Kidney tubule cell (primary cell): ENCODE measurements at regions not wholly inside any gene's neighbourhood (a gene's known extent, or its start where the extent isn't known, plus 50 kb on each side); places are given as distances from the start of the nearest gene placed in this dataset.
"Not testable (repeated sequence)": the region's sequence is repeated elsewhere in the genome, so short reads cannot be mapped to it uniquely, and the experiment has no call there.

Source experiments
- DNase-seq: peaks from one replicate; pipeline ENCODE4 v3.0.0-alpha.2; 2018; ENCODE audit warnings: low spot score

DNA sequence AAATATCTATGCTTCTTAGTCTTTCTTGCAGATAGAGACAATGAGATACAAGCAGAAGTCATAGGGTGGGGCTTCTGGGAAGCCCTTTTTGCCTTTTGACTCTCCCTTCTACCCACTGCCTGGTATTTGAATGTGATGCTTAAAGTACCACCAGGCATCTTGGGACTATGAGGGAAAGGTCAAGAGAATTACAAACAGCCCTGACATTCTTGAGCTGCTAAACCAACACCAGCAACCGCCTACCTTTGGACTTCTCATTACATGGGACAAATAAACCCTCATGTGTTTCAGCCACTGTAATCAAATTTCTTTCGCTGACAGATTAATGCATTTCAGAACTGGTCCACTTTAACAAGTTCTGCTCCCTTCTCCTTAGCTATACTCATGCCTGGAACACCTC lies 112.8 kb downstream of the LUZP4 start:
- DNase-seq: no peak

GRCh38 chrX:115408771-115409400 lies 119.4 kb downstream of the LUZP4 start:
- DNase-seq: no peak

GRCh38 chrX:115409551-115409950 lies 120.0 kb downstream of the LUZP4 start:
- no peak for DNase-seq

DNA sequence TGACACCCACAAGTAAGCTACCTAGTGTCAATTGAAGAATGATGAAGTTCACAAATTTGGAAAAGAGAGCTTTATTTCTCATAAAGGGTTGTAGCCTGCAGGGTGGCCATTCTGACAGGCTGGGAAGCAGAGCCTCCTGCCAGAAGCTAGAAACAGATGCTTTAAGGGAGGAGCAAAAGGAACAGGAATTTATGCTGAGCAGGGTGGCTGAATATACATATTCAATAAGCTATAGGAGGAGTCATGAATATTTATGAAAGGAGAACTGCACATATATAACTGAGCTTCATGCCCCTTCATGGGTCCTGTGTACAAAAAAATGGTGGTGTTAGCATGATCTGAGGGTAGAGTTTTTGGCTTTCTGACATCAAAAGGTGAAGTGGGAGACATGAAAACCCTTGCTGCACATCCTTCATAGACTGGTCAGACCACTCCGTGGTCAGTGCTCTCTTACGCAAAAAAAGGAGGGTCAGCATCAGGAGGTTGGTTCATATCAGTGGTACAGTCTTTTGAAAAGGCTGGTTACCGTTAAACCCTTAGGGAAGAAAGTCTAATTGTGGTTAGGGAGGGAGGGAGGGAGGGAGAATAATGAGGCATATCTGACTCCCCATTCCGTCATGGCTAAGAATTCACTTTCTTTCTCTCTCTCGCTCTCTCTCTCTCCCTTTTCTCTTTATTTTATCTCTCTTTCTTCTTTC lies 121.4 kb downstream of the LUZP4 start:
- no peak for DNase-seq

- DNase-seq: no peak
Measured at GRCh38 chrX:115413246-115413878, 123.8 kb downstream of the LUZP4 start.

DNA sequence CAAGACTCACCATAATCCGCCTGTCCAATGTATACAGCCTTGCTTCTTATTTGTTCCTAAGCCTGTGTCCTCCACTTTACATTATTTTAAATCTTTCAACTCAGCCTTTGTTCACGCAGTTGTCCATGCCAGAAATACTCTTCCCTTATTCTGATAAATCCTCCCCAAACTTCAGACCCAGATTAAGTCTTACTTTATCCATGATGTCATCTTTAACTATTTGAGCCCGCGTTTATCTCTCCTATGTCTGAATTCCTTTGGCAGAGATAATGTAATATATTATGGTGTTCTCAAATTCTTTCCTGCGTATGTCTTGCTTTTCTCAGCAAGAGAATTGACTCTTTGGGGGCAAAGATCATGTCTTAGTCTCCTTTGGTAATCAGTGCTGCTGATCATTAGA lies 129.6 kb downstream of the LUZP4 start:
- DNase-seq: no peak

- DNase-seq: no peak
Measured at GRCh38 chrX:115423086-115423485, 133.6 kb downstream of the LUZP4 start.

GRCh38 chrX:115425359-115425758 lies 135.6 kb upstream of the PLS3 start:
- no peak for DNase-seq

DNA sequence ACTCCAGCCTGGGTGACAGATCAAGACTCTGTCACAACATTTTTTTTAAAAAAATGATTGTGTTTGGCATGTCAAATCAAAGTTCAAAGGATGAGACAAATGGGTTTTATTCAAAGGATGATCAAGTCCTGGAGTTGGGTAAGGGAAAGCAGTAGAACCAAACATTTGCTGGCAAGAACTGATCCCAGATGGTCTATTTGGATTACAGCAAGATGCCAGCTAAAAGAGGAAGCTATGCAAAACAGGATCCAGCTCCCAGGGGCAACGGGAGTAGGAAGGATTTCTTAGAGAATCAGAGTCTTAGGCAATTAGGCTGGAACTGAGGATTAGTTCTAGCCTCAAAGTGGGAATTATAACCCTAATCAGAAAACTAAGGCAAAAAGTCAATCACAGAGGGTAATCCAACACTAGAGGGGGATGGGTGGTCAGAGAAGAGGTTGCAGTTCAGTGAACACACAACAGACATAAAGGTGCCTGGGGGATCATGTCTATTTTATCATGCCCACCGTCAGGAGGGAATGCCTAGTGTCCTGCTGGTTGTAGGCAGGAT lies 133.0 kb upstream of the PLS3 start:
- DNase-seq: no peak

GRCh38 chrX:115434834-115435233 lies 126.1 kb upstream of the PLS3 start:
- not testable (repeated sequence) for DNase-seq

GRCh38 chrX:115437841-115438595 lies 123.0 kb upstream of the PLS3 start:
- DNase-seq: no peak

GRCh38 chrX:115448146-115448545 lies 112.8 kb upstream of the PLS3 start:
- no peak for DNase-seq

DNA sequence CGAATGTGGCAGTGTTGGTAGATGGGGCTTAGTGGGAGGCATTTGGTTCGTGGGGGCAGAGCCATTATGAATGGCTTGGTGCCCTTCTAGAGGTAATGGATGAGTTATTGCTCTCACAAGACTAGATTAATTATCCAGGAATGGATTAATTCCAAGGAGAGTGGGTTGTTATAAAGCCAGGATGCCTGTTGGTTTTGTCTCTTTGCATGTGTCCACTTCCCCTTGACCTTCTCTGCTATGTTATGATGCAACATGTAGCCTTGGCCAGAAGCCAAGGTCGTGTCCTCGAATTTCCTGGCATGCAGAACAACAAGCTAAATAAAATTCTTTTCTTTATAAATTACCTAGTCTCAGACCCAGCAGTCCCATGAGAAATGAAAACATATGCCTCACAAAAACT lies 111.2 kb upstream of the PLS3 start:
- peak; percentile 20 for DNase-seq

DNA sequence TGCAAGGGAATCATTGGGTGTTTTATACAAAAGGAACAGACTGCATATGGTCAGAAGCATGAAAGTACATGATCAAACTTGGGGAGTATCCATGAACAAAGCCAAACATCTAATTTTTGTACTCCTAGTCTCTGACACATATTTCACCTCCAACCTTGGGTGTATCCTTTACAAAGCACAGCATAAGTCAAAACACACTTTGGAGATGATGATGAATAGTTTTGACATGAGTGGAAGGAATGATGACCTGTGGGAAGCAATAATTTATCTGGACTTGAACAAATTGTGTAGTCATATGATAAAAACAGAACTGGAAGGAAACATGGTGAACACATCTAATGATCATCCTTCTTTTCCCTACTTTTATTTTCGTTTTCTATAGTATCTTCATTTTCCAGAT lies 108.7 kb upstream of the PLS3 start:
- DNase-seq: no peak

GRCh38 chrX:115459883-115460880 lies 100.8 kb upstream of the PLS3 start:
- DNase-seq: no peak

- DNase-seq: no peak
Measured at GRCh38 chrX:115462406-115462805, 98.6 kb upstream of the PLS3 start.

GRCh38 chrX:115467961-115468360 lies 93.0 kb upstream of the PLS3 start:
- DNase-seq: no peak

GRCh38 chrX:115472131-115472530 lies 88.8 kb upstream of the PLS3 start:
- no peak for DNase-seq

DNA sequence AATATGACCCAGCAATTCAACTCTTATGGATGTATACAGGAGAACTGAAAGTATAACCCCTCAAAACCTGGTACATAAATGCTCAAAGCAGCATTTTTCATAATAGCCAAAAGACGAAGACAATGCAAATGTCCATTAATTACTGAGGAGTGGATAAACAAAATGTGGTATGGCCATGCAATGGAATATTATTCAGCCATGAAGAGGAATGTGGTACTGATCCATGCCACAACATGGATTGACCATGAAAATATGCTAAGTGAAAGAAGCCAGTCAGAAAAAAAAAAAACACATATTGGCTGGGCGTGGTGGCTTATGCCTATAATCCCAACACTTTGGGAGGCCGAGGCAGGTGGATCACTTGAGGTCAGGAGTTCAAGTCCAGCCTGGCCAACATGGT lies 74.5 kb upstream of the PLS3 start:
- DNase-seq: no peak

DNA sequence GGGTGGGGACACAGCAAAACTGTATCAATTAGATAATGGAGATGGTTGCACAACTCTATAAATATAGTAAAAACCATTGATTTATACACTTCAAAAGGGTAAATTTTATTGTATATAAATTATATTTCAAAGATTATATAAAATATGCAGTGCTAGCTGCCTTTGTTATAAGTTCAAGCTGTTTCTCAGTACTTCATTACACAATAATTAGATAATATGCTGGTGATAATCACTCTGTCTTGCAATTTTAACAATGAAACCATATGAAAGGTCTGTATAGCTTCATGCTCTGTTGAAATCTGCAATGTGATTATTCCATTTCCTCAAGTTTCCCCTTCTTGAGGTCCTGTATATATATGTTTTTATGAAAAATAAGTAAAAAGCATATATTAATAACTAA lies 73.4 kb upstream of the PLS3 start:
- no peak for DNase-seq

GRCh38 chrX:115490814-115491213 lies 70.2 kb upstream of the PLS3 start:
- DNase-seq: no peak
